ENCODE measurements at regions not wholly inside any gene's neighbourhood (a gene's known extent, or its start where the extent isn't known, plus 50 kb on each side); places are given as distances from the start of the nearest gene placed in this dataset.

DNA sequence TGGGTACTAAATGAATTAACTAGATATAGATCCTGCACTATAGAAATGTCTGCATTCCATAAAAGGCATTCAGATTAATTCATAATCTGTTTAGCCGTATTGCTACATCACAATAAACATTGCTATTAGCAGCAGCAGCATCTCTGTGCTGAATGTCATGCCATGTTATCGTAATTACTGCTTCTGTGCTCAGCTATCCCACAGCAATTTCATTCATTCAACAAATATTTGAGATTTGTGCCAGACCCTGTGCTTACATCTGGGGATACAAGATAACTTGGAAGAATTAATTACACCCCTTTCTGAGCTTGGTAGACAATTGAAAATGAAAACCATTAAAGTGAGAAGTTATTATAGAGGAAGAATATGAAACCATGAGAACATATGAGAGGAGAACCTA lies 185.8 kb upstream of the C11orf87 start:
- TF ChIP-seq, protein P1, sequence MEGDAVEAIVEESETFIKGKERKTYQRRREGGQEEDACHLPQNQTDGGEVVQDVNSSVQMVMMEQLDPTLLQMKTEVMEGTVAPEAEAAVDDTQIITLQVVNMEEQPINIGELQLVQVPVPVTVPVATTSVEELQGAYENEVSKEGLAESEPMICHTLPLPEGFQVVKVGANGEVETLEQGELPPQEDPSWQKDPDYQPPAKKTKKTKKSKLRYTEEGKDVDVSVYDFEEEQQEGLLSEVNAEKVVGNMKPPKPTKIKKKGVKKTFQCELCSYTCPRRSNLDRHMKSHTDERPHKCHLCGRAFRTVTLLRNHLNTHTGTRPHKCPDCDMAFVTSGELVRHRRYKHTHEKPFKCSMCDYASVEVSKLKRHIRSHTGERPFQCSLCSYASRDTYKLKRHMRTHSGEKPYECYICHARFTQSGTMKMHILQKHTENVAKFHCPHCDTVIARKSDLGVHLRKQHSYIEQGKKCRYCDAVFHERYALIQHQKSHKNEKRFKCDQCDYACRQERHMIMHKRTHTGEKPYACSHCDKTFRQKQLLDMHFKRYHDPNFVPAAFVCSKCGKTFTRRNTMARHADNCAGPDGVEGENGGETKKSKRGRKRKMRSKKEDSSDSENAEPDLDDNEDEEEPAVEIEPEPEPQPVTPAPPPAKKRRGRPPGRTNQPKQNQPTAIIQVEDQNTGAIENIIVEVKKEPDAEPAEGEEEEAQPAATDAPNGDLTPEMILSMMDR (conservative IDR thresholded peaks at IDR 0.05; ENCODE audit: low read depth, low read length) = no peak
- H4K20me1 ChIP-seq (ENCODE audit: insufficient read depth) = no peaks in the 10 kb centered on the region
- H3K4me2 ChIP-seq = no peak overlapping the region
- H3K79me2 ChIP-seq (ENCODE audit: insufficient read depth, low read depth) = no peaks in the 10 kb centered on the region
- no peak overlapping the region for H3K4me3 ChIP-seq (IDR thresholded peaks at IDR 0.05; ENCODE audit: insufficient read depth, low read depth, low read length)
- no peaks in the 10 kb centered on the region for H3K4me1 ChIP-seq (ENCODE audit: low read depth, poor library complexity, severe bottlenecking)
- H3K27me3 ChIP-seq (ENCODE audit: insufficient read depth, low read depth) = no peaks in the 10 kb centered on the region
- H3K27ac ChIP-seq = no peak overlapping the region
- H3K36me3 ChIP-seq (ENCODE audit: insufficient read depth) = no peaks in the 10 kb centered on the region
- H3K9ac ChIP-seq = no peak overlapping the region
- H2AFZ ChIP-seq (ENCODE audit: low read depth) = no peak overlapping the region

DNA sequence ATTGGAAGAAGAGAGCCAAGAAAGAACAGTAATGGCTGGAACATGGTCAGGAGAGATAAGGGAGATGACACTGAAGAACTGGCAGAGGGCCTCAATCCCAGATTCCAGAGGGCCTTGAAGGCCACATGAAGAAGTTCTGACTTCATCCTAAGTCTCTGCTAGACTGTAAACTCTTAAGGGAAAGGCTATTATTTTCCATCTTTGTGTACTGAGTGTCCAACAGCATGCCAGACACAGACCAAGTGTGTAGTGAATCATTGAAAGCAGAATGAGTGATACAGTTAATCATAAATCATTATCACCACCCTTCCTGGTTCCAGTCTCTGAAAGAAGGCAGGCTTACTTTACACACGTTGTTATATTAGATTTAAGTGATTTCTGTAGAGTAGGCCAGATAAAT lies 185.3 kb upstream of the C11orf87 start:
- Histone ChIP-seq H3K4me1 (ENCODE audit: low read depth, poor library complexity, severe bottlenecking) (no peaks in the 10 kb centered on the region), H4K20me1 (ENCODE audit: insufficient read depth) (no peaks in the 10 kb centered on the region), H2AFZ (ENCODE audit: low read depth) (no peak overlapping the region), H3K27ac (no peak overlapping the region), H3K79me2 (ENCODE audit: insufficient read depth, low read depth) (no peaks in the 10 kb centered on the region), H3K36me3 (ENCODE audit: insufficient read depth) (no peaks in the 10 kb centered on the region), H3K27me3 (ENCODE audit: insufficient read depth, low read depth) (no peaks in the 10 kb centered on the region), H3K9ac (no peak overlapping the region), H3K4me3 (IDR thresholded peaks at IDR 0.05; ENCODE audit: insufficient read depth, low read depth, low read length) (no peak overlapping the region), H3K4me2 (no peak overlapping the region)
- TF ChIP-seq, protein P1 (conservative IDR thresholded peaks at IDR 0.05; ENCODE audit: low read depth, low read length) = no peak

DNA sequence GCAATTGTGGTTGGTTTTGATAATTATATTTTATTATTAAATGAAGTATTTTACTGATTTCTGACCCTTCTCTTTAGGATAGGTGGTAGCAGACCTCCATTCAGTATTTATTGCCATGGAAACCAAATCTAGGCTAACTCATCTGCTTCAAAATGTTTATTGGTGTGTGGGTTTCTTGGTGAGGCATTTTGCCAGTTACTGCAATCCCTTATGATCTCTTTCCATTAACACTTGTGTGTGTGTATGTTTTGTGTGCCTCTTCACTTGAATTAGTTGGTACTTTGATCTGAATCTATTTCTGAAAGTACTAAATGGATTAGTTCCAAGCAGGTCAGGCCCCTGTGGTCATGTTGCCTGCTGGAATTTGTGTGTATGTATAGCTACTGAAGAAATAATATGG lies 184.4 kb upstream of the C11orf87 start:
- TF ChIP-seq, protein P1 (conservative IDR thresholded peaks at IDR 0.05; ENCODE audit: low read depth, low read length) = no peak
- H3K4me3 ChIP-seq (IDR thresholded peaks at IDR 0.05; ENCODE audit: insufficient read depth, low read depth, low read length) = no peak overlapping the region

DNA sequence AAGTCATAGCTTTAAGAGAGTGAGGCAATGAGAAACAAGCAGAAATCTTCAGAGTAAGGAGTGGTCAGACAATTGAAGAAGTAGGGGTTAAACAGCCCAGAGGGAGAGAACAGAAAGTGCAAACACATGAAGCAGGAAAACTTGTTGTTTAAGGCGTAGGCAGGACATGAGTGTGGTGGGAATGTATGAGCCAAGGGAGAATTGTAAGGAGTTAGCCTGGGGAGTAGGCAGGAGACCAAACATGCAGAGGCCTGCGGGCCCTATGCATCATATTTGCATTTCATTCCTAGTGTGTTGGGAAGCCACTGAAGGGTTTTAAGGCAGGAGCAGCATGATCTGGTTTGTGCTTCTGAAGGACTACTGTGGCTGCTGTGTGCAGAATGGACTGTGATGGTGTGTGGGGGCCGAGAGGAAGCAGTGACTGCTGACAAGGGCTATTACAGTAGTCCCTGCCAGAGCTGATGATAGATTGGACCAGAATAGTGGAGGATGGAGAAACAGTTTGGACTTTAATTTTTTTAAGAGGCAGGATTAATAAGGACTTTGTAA lies 179.9 kb upstream of the C11orf87 start:
- Histone ChIP-seq H3K4me2 (no peak overlapping the region), H3K36me3 (ENCODE audit: insufficient read depth) (no peaks in the 10 kb centered on the region), H3K4me3 (IDR thresholded peaks at IDR 0.05; ENCODE audit: insufficient read depth, low read depth, low read length) (no peak overlapping the region), H4K20me1 (ENCODE audit: insufficient read depth) (no peaks in the 10 kb centered on the region), H3K79me2 (ENCODE audit: insufficient read depth, low read depth) (no peaks in the 10 kb centered on the region), H3K27ac (no peak overlapping the region), H3K27me3 (ENCODE audit: insufficient read depth, low read depth) (no peaks in the 10 kb centered on the region), H3K9ac (no peak overlapping the region), H2AFZ (ENCODE audit: low read depth) (no peak overlapping the region), H3K4me1 (ENCODE audit: low read depth, poor library complexity, severe bottlenecking) (no peaks in the 10 kb centered on the region)
- TF ChIP-seq, protein P1 (conservative IDR thresholded peaks at IDR 0.05; ENCODE audit: low read depth, low read length) = no peak

More for the DNA sequence above, 184.4 kb upstream of the C11orf87 start:
- no peaks in the 10 kb centered on the region for H3K27me3 ChIP-seq (ENCODE audit: insufficient read depth, low read depth)
- H4K20me1 ChIP-seq (ENCODE audit: insufficient read depth) = no peaks in the 10 kb centered on the region
- H3K4me1 ChIP-seq (ENCODE audit: low read depth, poor library complexity, severe bottlenecking) = no peaks in the 10 kb centered on the region
- no peak overlapping the region for H3K27ac ChIP-seq
- H3K4me2 ChIP-seq = no peak overlapping the region
- H3K9ac ChIP-seq = no peak overlapping the region
- H3K36me3 ChIP-seq (ENCODE audit: insufficient read depth) = no peaks in the 10 kb centered on the region
- no peak overlapping the region for H2AFZ ChIP-seq (ENCODE audit: low read depth)
- no peaks in the 10 kb centered on the region for H3K79me2 ChIP-seq (ENCODE audit: insufficient read depth, low read depth)
